HL-60 (cell line): ENCODE measurements at regions not wholly inside any gene's neighbourhood (a gene's known extent, or its start where the extent isn't known, plus 50 kb on each side); places are given as distances from the start of the nearest gene placed in this dataset.

Experiments used
- CTCF ChIP-seq: IDR thresholded peaks from one replicate; pipeline ENCODE4 v1.5.1; 2011; ENCODE audit warnings: low read length, control low read depth, inconsistent platforms; ENCODE audit not compliant: insufficient read depth
- POLR2AphosphoS5 ChIP-seq: IDR thresholded peaks from 2 replicates; pipeline ENCODE4 v1.6.1; 2012; ENCODE audit warnings: low read depth

GRCh38 chr17:33862772-33863602 lies 392.1 kb upstream of the CCL2 start:
- TF ChIP-seq CTCF = no peak
- TF ChIP-seq POLR2AphosphoS5 = no peak
